ENCODE measurements at regions not wholly inside any gene's neighbourhood (a gene's known extent, or its start where the extent isn't known, plus 50 kb on each side); places are given as distances from the start of the nearest gene placed in this dataset.

DNA sequence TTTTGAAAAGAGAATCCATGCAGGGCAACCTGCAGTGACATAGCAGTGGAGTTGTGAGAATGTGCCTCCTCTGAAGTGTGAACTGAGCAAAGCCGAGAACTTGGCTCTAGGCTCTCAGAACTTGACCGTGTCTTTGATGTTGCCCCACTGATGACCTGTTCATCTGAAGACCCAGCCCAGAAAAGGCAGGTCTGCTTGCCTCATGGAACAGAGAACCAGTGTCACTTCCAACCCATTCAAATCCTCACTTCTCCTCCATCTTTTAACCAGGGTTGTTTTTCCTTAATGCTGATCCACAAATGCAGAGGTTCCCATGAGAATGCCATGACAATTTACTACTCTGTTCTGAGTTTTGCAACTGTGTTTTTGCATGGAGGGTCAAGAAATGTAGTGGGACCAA, 155.4 kb downstream of the MED10 start:
- TF ChIP-seq, protein P1, sequence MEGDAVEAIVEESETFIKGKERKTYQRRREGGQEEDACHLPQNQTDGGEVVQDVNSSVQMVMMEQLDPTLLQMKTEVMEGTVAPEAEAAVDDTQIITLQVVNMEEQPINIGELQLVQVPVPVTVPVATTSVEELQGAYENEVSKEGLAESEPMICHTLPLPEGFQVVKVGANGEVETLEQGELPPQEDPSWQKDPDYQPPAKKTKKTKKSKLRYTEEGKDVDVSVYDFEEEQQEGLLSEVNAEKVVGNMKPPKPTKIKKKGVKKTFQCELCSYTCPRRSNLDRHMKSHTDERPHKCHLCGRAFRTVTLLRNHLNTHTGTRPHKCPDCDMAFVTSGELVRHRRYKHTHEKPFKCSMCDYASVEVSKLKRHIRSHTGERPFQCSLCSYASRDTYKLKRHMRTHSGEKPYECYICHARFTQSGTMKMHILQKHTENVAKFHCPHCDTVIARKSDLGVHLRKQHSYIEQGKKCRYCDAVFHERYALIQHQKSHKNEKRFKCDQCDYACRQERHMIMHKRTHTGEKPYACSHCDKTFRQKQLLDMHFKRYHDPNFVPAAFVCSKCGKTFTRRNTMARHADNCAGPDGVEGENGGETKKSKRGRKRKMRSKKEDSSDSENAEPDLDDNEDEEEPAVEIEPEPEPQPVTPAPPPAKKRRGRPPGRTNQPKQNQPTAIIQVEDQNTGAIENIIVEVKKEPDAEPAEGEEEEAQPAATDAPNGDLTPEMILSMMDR (IDR thresholded peaks at IDR 0.05; ENCODE audit: low read depth, low read length), result no peak
- no peak for TF ChIP-seq POLR2A (IDR thresholded peaks at IDR 0.05; ENCODE audit: extremely low read depth, insufficient read length)

All from NB4 (cell line).